ENCODE measurements at regions not wholly inside any gene's neighbourhood (a gene's known extent, or its start where the extent isn't known, plus 50 kb on each side); places are given as distances from the start of the nearest gene placed in this dataset.

DNA sequence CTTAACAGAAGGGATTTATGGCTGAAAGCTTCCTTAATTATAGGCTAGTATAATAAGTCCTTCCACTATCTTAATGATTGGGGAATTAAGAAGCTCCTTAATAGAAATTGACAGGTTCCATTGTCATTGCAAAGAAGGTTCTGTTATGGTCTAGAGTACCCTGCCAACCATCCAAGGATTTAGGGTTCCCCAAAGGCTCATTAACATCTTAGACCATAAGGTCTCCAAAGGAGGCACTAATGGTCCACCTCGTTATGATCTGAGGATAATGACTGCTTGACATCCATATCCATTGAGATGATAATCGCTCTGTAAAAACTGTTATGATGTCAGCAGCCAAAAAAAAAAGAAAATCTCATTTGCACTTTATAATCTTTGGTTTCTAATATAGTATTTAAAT, 441.6 kb downstream of the GBA3 start:
- TF ChIP-seq, protein P1, sequence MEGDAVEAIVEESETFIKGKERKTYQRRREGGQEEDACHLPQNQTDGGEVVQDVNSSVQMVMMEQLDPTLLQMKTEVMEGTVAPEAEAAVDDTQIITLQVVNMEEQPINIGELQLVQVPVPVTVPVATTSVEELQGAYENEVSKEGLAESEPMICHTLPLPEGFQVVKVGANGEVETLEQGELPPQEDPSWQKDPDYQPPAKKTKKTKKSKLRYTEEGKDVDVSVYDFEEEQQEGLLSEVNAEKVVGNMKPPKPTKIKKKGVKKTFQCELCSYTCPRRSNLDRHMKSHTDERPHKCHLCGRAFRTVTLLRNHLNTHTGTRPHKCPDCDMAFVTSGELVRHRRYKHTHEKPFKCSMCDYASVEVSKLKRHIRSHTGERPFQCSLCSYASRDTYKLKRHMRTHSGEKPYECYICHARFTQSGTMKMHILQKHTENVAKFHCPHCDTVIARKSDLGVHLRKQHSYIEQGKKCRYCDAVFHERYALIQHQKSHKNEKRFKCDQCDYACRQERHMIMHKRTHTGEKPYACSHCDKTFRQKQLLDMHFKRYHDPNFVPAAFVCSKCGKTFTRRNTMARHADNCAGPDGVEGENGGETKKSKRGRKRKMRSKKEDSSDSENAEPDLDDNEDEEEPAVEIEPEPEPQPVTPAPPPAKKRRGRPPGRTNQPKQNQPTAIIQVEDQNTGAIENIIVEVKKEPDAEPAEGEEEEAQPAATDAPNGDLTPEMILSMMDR (IDR thresholded peaks at IDR 0.05; ENCODE audit: borderline replicate concordance, extremely low read depth, low read length, poor library complexity, severe bottlenecking): no peak
- no peak for TF ChIP-seq EZH2 (IDR thresholded peaks at IDR 0.05; ENCODE audit: borderline replicate concordance, low read depth, low read length, severe bottlenecking)

Measured in DND-41 (cell line).